Breast epithelium (tissue), 3 donors: ENCODE measurements at regions not wholly inside any gene's neighbourhood (a gene's known extent, or its start where the extent isn't known, plus 50 kb on each side); places are given as distances from the start of the nearest gene placed in this dataset.

Source experiments
- POLR2A ChIP-seq: fragments of 450-650 bp; IDR thresholded peaks from one replicate; pipeline ENCODE4 v1.6.1; 2016; ENCODE audit warnings: antibody characterized with exemption, mild to moderate bottlenecking, moderate library complexity
- TF ChIP-seq, protein P1 (sequence below), 3 donors: fragments of 450-650 bp; IDR thresholded peaks; one replicate each; pipeline ENCODE4 v1.5.1; 2016 to 2017; ENCODE audit warnings: antibody characterized with exemption in 3 of 3, mild to moderate bottlenecking in 3 of 3, moderate library complexity in 3 of 3

- TF ChIP-seq, protein P1, sequence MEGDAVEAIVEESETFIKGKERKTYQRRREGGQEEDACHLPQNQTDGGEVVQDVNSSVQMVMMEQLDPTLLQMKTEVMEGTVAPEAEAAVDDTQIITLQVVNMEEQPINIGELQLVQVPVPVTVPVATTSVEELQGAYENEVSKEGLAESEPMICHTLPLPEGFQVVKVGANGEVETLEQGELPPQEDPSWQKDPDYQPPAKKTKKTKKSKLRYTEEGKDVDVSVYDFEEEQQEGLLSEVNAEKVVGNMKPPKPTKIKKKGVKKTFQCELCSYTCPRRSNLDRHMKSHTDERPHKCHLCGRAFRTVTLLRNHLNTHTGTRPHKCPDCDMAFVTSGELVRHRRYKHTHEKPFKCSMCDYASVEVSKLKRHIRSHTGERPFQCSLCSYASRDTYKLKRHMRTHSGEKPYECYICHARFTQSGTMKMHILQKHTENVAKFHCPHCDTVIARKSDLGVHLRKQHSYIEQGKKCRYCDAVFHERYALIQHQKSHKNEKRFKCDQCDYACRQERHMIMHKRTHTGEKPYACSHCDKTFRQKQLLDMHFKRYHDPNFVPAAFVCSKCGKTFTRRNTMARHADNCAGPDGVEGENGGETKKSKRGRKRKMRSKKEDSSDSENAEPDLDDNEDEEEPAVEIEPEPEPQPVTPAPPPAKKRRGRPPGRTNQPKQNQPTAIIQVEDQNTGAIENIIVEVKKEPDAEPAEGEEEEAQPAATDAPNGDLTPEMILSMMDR (IDR thresholded peaks at IDR 0.05), result no peak
- no peak for TF ChIP-seq POLR2A
Observed at GRCh38 chr13:58655086-58655485, 1023.5 kb downstream of the PCDH17 start.
